Stimulated activated naive CD8-positive, alpha-beta T cell treated with anti-CD3 and anti-CD28 coated beads, Interleukin-15, Interleukin-2, amounts not matched to agents 100 ng/mL and 50 ng/mL, for 24 hours (primary cell): ENCODE measurements at regions not wholly inside any gene's neighbourhood (a gene's known extent, or its start where the extent isn't known, plus 50 kb on each side); places are given as distances from the start of the nearest gene placed in this dataset.
"Not testable (repeated sequence)": the region's sequence is repeated elsewhere in the genome, so short reads cannot be mapped to it uniquely, and the experiment has no call there.

Source experiments
- H3K27ac Mint-ChIP-seq: one replicate; pipeline ENCODE4 v1.8.0; 2021; ENCODE audit warnings: mild to moderate bottlenecking, mixed read lengths
- H3K27me3 Mint-ChIP-seq: one replicate; pipeline ENCODE4 v1.8.0; 2021; ENCODE audit warnings: mixed read lengths
- H3K36me3 Mint-ChIP-seq: one replicate; pipeline ENCODE4 v1.8.0; 2021; ENCODE audit warnings: low read depth, mixed read lengths
- H3K4me1 Mint-ChIP-seq: one replicate; pipeline ENCODE4 v1.8.0; 2021; ENCODE audit warnings: low read depth, mixed read lengths
- H3K4me3 Mint-ChIP-seq: one replicate; pipeline ENCODE4 v1.8.0; 2021; ENCODE audit warnings: mild to moderate bottlenecking, mixed read lengths
- H3K9me3 Mint-ChIP-seq: one replicate; pipeline ENCODE4 v1.8.0; 2021; ENCODE audit warnings: mixed read lengths

GRCh38 chr2:242043538-242044312 is 174.2 kb downstream of the RTP5 start:
- H3K27me3 Mint-ChIP-seq, result peaks cover 23% of the 10 kb centered on the region
- H3K9me3 Mint-ChIP-seq, result no peaks in the 10 kb centered on the region

GRCh38 chr2:242044313-242044590 is 174.7 kb downstream of the RTP5 start:
- Mint-ChIP-seq H3K27me3 (peaks cover 27% of the 10 kb centered on the region), H3K4me1 (no peaks in the 10 kb centered on the region), H3K4me3 (no peak overlapping the region), H3K27ac (no peak overlapping the region), H3K9me3 (no peaks in the 10 kb centered on the region), H3K36me3 (no peaks in the 10 kb centered on the region)

More at GRCh38 chr2:242043538-242044312, 174.2 kb downstream of the RTP5 start:
- H3K4me3 Mint-ChIP-seq, result no peak overlapping the region
- no peaks in the 10 kb centered on the region for H3K36me3 Mint-ChIP-seq
- no peaks in the 10 kb centered on the region for H3K4me1 Mint-ChIP-seq
- no peak overlapping the region for H3K27ac Mint-ChIP-seq

- H3K4me3 Mint-ChIP-seq, H3K4me1 Mint-ChIP-seq, H3K9me3 Mint-ChIP-seq, H3K27ac Mint-ChIP-seq, H3K36me3 Mint-ChIP-seq: not testable (repeated sequence)
- peaks cover 30% of the 10 kb centered on the region for H3K27me3 Mint-ChIP-seq
These were observed 176.1 kb downstream of the RTP5 start for GRCh38 chr2:242045596-242046144.

GRCh38 chr2:242046206-242046826 is 176.8 kb downstream of the RTP5 start:
- no peaks in the 10 kb centered on the region for H3K4me1 Mint-ChIP-seq
- H3K4me3 Mint-ChIP-seq, result no peak overlapping the region
- no peaks in the 10 kb centered on the region for H3K9me3 Mint-ChIP-seq
- no peaks in the 10 kb centered on the region for H3K36me3 Mint-ChIP-seq
- no peak overlapping the region for H3K27ac Mint-ChIP-seq
- H3K27me3 Mint-ChIP-seq, result peaks cover 30% of the 10 kb centered on the region

GRCh38 chr2:242047963-242048362 is 178.4 kb downstream of the RTP5 start:
- Mint-ChIP-seq H3K27me3 (peaks cover 22% of the 10 kb centered on the region), H3K4me1 (no peaks in the 10 kb centered on the region), H3K4me3 (no peak overlapping the region)

GRCh38 chr2:242048479-242048878 is 178.9 kb downstream of the RTP5 start:
- H3K27ac Mint-ChIP-seq, result no peak overlapping the region
- no peaks in the 10 kb centered on the region for H3K9me3 Mint-ChIP-seq
- peaks cover 20% of the 10 kb centered on the region for H3K27me3 Mint-ChIP-seq
- no peaks in the 10 kb centered on the region for H3K36me3 Mint-ChIP-seq
- no peaks in the 10 kb centered on the region for H3K4me1 Mint-ChIP-seq
- H3K4me3 Mint-ChIP-seq, result no peak overlapping the region

More at GRCh38 chr2:242047963-242048362, 178.4 kb downstream of the RTP5 start:
- H3K27ac Mint-ChIP-seq, result no peak overlapping the region
- H3K9me3 Mint-ChIP-seq, result no peaks in the 10 kb centered on the region
- no peaks in the 10 kb centered on the region for H3K36me3 Mint-ChIP-seq

GRCh38 chr2:242049492-242049891 is 180.0 kb downstream of the RTP5 start:
- H3K4me3 Mint-ChIP-seq, H3K4me1 Mint-ChIP-seq, H3K9me3 Mint-ChIP-seq, H3K27ac Mint-ChIP-seq, H3K36me3 Mint-ChIP-seq: not testable (repeated sequence)
- H3K27me3 Mint-ChIP-seq, result peaks cover 18% of the 10 kb centered on the region

- Mint-ChIP-seq H3K4me1 (no peaks in the 10 kb centered on the region), H3K27ac (no peak overlapping the region), H3K27me3 (peaks cover 14% of the 10 kb centered on the region), H3K4me3 (no peak overlapping the region), H3K36me3 (no peaks in the 10 kb centered on the region), H3K9me3 (no peaks in the 10 kb centered on the region)
These were observed 181.9 kb downstream of the RTP5 start for GRCh38 chr2:242051463-242051862.

GRCh38 chr2:242052421-242052820 is 182.9 kb downstream of the RTP5 start:
- H3K9me3 Mint-ChIP-seq, result no peaks in the 10 kb centered on the region
- no peaks in the 10 kb centered on the region for H3K36me3 Mint-ChIP-seq
- H3K27ac Mint-ChIP-seq, result no peak overlapping the region
- no peak overlapping the region for H3K4me3 Mint-ChIP-seq
- peaks cover 19% of the 10 kb centered on the region for H3K27me3 Mint-ChIP-seq
- no peaks in the 10 kb centered on the region for H3K4me1 Mint-ChIP-seq

GRCh38 chr2:242053921-242054320 is 184.4 kb downstream of the RTP5 start:
- H3K4me3 Mint-ChIP-seq, result no peak overlapping the region
- H3K27me3 Mint-ChIP-seq, result peaks cover 11% of the 10 kb centered on the region
- H3K27ac Mint-ChIP-seq, result no peak overlapping the region
- H3K4me1 Mint-ChIP-seq, result no peaks in the 10 kb centered on the region
- H3K36me3 Mint-ChIP-seq, result no peaks in the 10 kb centered on the region
- H3K9me3 Mint-ChIP-seq, result no peaks in the 10 kb centered on the region

- Mint-ChIP-seq H3K36me3 (no peaks in the 10 kb centered on the region), H3K9me3 (no peaks in the 10 kb centered on the region), H3K4me1 (no peaks in the 10 kb centered on the region), H3K4me3 (no peak overlapping the region), H3K27ac (no peak overlapping the region), H3K27me3 (peaks cover 8% of the 10 kb centered on the region)
These were observed 184.9 kb downstream of the RTP5 start for GRCh38 chr2:242054406-242054805.

- Mint-ChIP-seq H3K36me3 (no peaks in the 10 kb centered on the region), H3K27ac (no peak overlapping the region), H3K9me3 (no peaks in the 10 kb centered on the region), H3K4me1 (no peaks in the 10 kb centered on the region), H3K4me3 (no peak overlapping the region), H3K27me3 (peaks cover 6% of the 10 kb centered on the region)
These were observed 185.6 kb downstream of the RTP5 start for GRCh38 chr2:242054881-242055801.

- Mint-ChIP-seq H3K4me1 (no peaks in the 10 kb centered on the region), H3K9me3 (no peaks in the 10 kb centered on the region), H3K4me3 (no peak overlapping the region), H3K27ac (no peak overlapping the region), H3K36me3 (no peaks in the 10 kb centered on the region), H3K27me3 (peaks cover 12% of the 10 kb centered on the region)
These were observed 186.5 kb downstream of the RTP5 start for GRCh38 chr2:242056026-242056425.

- Mint-ChIP-seq H3K36me3 (no peaks in the 10 kb centered on the region), H3K27ac (no peak overlapping the region), H3K4me1 (no peaks in the 10 kb centered on the region), H3K4me3 (no peak overlapping the region), H3K9me3 (no peaks in the 10 kb centered on the region), H3K27me3 (peaks cover 12% of the 10 kb centered on the region)
These were observed 187.3 kb downstream of the RTP5 start for GRCh38 chr2:242056785-242057184.
